Endodermal cell (in vitro differentiated cells): ENCODE measurements at regions not wholly inside any gene's neighbourhood (a gene's known extent, or its start where the extent isn't known, plus 50 kb on each side); places are given as distances from the start of the nearest gene placed in this dataset.

ENCODE experiments used
- DNase-seq: peaks from one replicate; pipeline ENCODE4 v3.0.0-alpha.2; 2017
- H3K27ac ChIP-seq: 2 replicates; pipeline ENCODE4 v1.5.1; 2013; ENCODE audit warnings: mild to moderate bottlenecking, low read depth, low read length, moderate library complexity
- H3K27me3 ChIP-seq: 2 replicates; pipeline ENCODE4 v1.6.1; 2013; ENCODE audit warnings: mild to moderate bottlenecking, low read length, moderate library complexity; ENCODE audit not compliant: insufficient read depth, control insufficient read depth, poor library complexity, severe bottlenecking
- H3K36me3 ChIP-seq: 2 replicates; pipeline ENCODE4 v1.7.0; 2013; ENCODE audit warnings: mild to moderate bottlenecking, low read length, moderate library complexity; ENCODE audit not compliant: control insufficient read depth, insufficient read depth
- H3K4me1 ChIP-seq: one replicate; pipeline ENCODE4 v1.7.0; 2013; ENCODE audit warnings: low read length; ENCODE audit not compliant: control insufficient read depth, insufficient read depth
- H3K4me3 ChIP-seq: 2 replicates; pipeline ENCODE4 v1.5.1; 2013; ENCODE audit warnings: mild to moderate bottlenecking, low read length, moderate library complexity
- H3K9ac ChIP-seq: 2 replicates; pipeline ENCODE4 v1.6.1; 2013; ENCODE audit warnings: mild to moderate bottlenecking, low read length, moderate library complexity; ENCODE audit not compliant: poor library complexity, severe bottlenecking; ENCODE audit errors: extremely low read depth
- H3K9me3 ChIP-seq: 2 replicates; pipeline ENCODE4 v1.6.1; 2013; ENCODE audit warnings: mild to moderate bottlenecking, low read length, moderate library complexity; ENCODE audit not compliant: control insufficient read depth
- H3K27ac Mint-ChIP-seq: 2 replicates; pipeline ENCODE4 v1.8.0; 2020; ENCODE audit warnings: mixed read lengths
- H3K27me3 Mint-ChIP-seq: 2 replicates; pipeline ENCODE4 v1.8.0; 2021; ENCODE audit warnings: mild to moderate bottlenecking, mixed read lengths; ENCODE audit not compliant: insufficient read depth
- H3K36me3 Mint-ChIP-seq: 2 replicates; pipeline ENCODE4 v1.8.0; 2020; ENCODE audit warnings: low read depth, mixed read lengths
- H3K4me1 Mint-ChIP-seq: 2 replicates; pipeline ENCODE4 v1.8.0; 2020; ENCODE audit warnings: mixed read lengths
- H3K4me3 Mint-ChIP-seq: 2 replicates; pipeline ENCODE4 v1.8.0; 2020; ENCODE audit warnings: mild to moderate bottlenecking, moderate library complexity, mixed read lengths
- H3K9me3 Mint-ChIP-seq: 2 replicates; pipeline ENCODE4 v1.8.0; 2020; ENCODE audit warnings: mild to moderate bottlenecking, mixed read lengths
- CTCF ChIP-seq: fragments of 200-600 bp; sonication (generic); conservative IDR thresholded peaks from 2 replicates; pipeline ENCODE4 v1.5.0; 2021; ENCODE audit warnings: antibody characterized with exemption, mild to moderate bottlenecking
- WGBS, 2 experiments: methylation state at CpG; one replicate each; pipeline versions ENCODE4 v1.1.5 to v1.1.7; 2013; ENCODE audit warnings: missing lambda C conversion rate in 2 of 2, mixed read lengths in 1 of 2; ENCODE audit not compliant: insufficient coverage in 1 of 2, insufficient read length in 1 of 2; 5-methylcytosine and 5-hydroxymethylcytosine counted together

- DNase-seq, result no peak
- TF ChIP-seq CTCF, result no peak
- Mint-ChIP-seq H3K4me3 (no peak overlapping the region), H3K27me3 (peaks cover 5% of the 10 kb centered on the region), H3K27ac (no peak overlapping the region), H3K36me3 (peaks cover 1% of the 10 kb centered on the region), H3K9me3 (peaks cover 12% of the 10 kb centered on the region), H3K4me1 (no peaks in the 10 kb centered on the region)
- Histone ChIP-seq H3K9me3 (peaks cover 23% of the 10 kb centered on the region), H3K27ac (no peak overlapping the region), H3K9ac (no peak overlapping the region), H3K36me3 (no peaks in the 10 kb centered on the region), H3K27me3 (no peaks in the 10 kb centered on the region), H3K4me1 (no peaks in the 10 kb centered on the region), H3K4me3 (no peak overlapping the region)
- WGBS, 2 experiments, result 85% methylated on average over 1 of the region's 1 CpG; no CpG with 5 or more reads in 1 of the 2 experiments
These were observed 220.7 kb upstream of the IL12B start for GRCh38 chr5:159550951-159551350.

- Histone ChIP-seq H3K27me3 (no peaks in the 10 kb centered on the region), H3K4me3 (no peak overlapping the region), H3K36me3 (no peaks in the 10 kb centered on the region), H3K27ac (no peak overlapping the region), H3K4me1 (no peaks in the 10 kb centered on the region), H3K9ac (no peak overlapping the region), H3K9me3 (peaks cover 11% of the 10 kb centered on the region)
- no peak for TF ChIP-seq CTCF
- WGBS, 2 experiments, result 87 to 93% methylated on average over 3 of the region's 3 CpGs
- no peak for DNase-seq
- H3K27ac Mint-ChIP-seq, result no peak overlapping the region
- no peak overlapping the region for H3K4me3 Mint-ChIP-seq
- peaks cover 9% of the 10 kb centered on the region for H3K9me3 Mint-ChIP-seq
- H3K27me3 Mint-ChIP-seq, result peaks cover 2% of the 10 kb centered on the region
- H3K4me1 Mint-ChIP-seq, result no peaks in the 10 kb centered on the region
- no peaks in the 10 kb centered on the region for H3K36me3 Mint-ChIP-seq
These were observed 222.5 kb upstream of the IL12B start for GRCh38 chr5:159552751-159553150.

- Mint-ChIP-seq H3K9me3 (peaks cover 9% of the 10 kb centered on the region), H3K4me1 (no peaks in the 10 kb centered on the region), H3K27ac (no peak overlapping the region), H3K27me3 (peaks cover 2% of the 10 kb centered on the region), H3K36me3 (no peaks in the 10 kb centered on the region), H3K4me3 (no peak overlapping the region)
- Histone ChIP-seq H3K9ac (no peak overlapping the region), H3K9me3 (peaks cover 9% of the 10 kb centered on the region), H3K4me1 (no peaks in the 10 kb centered on the region), H3K4me3 (no peak overlapping the region), H3K36me3 (no peaks in the 10 kb centered on the region), H3K27me3 (no peaks in the 10 kb centered on the region), H3K27ac (no peak overlapping the region)
- WGBS, 2 experiments, result 100% methylated on average over 1 to 2 of the region's 2 CpGs
- no peak for DNase-seq
- TF ChIP-seq CTCF, result no peak
These were observed 223.5 kb upstream of the IL12B start for GRCh38 chr5:159553792-159554191.
